ENCODE measurements at regions not wholly inside any gene's neighbourhood (a gene's known extent, or its start where the extent isn't known, plus 50 kb on each side); places are given as distances from the start of the nearest gene placed in this dataset.

GRCh38 chr10:43746906-43747305 is 98.2 kb upstream of the ZNF32 start:
- no peak for DNase-seq (ENCODE audit: low read depth in 3 of 3)

GRCh38 chr10:43739161-43739560 is 90.5 kb upstream of the ZNF32 start:
- no peak for DNase-seq (ENCODE audit: low read depth in 3 of 3)

GRCh38 chr10:43737003-43737402 is 88.3 kb upstream of the ZNF32 start:
- DNase-seq (ENCODE audit: low read depth in 3 of 3), result no peak

GRCh38 chr10:43735907-43736306 is 87.2 kb upstream of the ZNF32 start:
- DNase-seq (ENCODE audit: low read depth in 3 of 3), result no peak

GRCh38 chr10:43734716-43735115 is 86.0 kb upstream of the ZNF32 start:
- DNase-seq (ENCODE audit: low read depth in 3 of 3), result no peak

GRCh38 chr10:43731486-43731885 is 82.8 kb upstream of the ZNF32 start:
- no peak for DNase-seq (ENCODE audit: low read depth in 3 of 3)

GRCh38 chr10:43728425-43728824 is 79.7 kb upstream of the ZNF32 start:
- DNase-seq (ENCODE audit: low read depth in 3 of 3), result no peak

DNA sequence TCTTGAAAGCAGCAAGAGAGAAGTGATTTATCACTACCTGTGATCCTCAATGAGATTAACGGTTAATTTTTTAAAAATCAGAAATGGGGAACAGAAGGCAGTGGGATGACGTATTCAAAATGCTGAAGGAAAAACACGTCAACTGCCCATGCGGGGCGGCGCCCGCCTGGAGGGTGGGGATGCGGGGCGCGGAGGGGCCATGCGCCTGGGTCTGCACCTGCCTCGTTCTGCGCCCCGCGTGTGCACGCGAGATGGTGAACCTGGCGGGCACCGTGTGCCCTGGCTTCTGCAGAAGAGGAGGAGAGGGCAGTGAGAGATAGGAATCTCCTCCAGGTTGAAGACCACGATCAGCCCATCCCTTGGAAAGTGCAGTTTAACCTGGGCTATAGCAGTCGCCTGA is 79.3 kb upstream of the ZNF32 start:
- DNase-seq (ENCODE audit: low read depth in 3 of 3), result no peak

- DNase-seq (ENCODE audit: low read depth in 3 of 3), result no peak
Measured at GRCh38 chr10:43715334-43715733, 66.7 kb upstream of the ZNF32 start.

DNA sequence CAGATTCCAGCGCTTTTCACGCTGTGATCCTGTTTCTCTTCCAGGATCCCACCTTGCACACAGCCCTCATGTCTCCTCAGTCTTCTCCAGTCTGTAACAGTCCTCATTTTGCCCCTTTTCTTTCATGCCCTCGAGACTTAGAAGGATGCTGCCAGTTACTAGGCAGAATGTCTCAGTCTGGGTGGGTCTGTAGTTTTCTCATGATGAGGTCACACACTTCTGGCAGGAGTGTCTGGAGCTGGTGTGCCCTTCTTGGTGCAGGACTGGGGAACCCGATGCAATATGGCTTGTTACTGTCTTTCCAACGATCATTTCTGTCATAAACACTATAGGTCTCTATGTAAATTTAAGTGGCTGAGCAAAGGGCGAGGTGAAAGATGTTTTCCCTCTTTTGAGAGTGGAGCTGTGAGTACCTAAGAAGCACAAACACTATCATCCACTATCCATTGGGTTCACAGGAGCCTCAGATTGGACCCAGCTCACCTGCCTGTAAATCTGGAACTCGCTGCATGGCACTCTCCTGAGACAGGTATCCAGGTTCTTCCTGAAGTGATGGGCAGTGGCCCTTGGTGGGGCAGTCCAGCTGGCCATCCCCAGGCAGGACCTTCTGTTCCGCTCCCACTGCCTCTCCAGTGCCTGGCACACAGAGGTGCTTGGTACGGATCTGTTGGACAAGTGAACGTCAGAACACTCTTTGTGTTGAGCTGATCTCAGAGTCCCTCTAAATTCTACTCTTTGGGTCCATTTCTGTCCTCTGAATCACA is 64.3 kb upstream of the ZNF32 start:
- DNase-seq (ENCODE audit: low read depth in 3 of 3), result no peak

DNA sequence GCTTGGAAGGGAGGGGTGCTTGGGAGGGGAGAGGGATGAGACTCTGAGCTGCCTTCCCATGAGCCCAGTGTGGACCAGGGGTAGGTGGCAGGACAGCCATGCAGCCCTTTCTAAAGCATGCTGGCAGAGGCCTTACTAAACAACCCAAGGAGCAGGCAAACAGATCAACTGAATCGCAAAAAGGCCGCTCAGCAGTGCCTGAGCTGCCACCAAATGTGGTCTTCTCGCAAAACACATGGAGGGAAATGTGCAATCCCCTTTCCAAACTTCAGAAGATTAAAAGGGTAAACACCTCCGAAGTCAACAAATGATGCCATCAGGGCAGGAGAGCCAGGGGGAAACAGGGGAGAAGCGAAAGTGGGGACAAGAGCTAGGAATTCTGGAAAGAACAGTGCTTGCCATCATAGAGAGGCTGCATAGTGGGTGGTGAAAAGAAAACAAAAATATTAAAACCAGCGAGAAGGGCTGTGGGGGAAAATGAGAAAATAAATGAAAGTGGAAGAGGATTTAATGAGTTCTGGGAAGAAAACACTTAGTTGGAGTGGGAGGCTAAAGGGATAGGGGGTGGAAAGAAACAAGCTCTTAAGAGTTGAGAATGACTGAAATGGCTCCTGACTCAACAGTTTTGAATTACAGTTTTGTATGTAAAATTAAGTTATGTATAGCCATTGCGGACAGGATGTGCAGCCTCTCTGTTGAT is 62.2 kb upstream of the ZNF32 start:
- DNase-seq (ENCODE audit: low read depth in 3 of 3), result no peak

- no peak for DNase-seq (ENCODE audit: low read depth in 3 of 3)
Measured at GRCh38 chr10:43708262-43708661, 59.6 kb upstream of the ZNF32 start.

DNA sequence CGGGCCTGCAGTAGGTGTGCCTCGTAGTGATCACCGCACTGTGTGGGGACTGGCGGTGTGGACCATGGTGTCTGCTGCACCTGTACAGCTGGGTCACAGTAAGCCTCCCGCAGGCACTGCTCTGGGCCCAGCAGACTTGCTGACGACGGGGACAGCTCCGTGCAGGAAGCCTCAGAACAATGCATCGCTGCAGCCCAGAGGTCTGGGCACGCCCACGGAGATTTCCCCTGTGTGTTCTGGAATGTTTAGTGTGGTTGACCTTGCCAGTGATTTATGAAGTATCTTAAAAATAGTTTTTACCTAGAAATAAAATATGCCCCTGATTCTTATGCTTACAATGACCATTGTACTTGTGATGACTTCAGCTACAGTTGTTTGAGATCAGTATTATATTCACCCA is 59.1 kb upstream of the ZNF32 start:
- DNase-seq (ENCODE audit: low read depth in 3 of 3), result no peak

DNA sequence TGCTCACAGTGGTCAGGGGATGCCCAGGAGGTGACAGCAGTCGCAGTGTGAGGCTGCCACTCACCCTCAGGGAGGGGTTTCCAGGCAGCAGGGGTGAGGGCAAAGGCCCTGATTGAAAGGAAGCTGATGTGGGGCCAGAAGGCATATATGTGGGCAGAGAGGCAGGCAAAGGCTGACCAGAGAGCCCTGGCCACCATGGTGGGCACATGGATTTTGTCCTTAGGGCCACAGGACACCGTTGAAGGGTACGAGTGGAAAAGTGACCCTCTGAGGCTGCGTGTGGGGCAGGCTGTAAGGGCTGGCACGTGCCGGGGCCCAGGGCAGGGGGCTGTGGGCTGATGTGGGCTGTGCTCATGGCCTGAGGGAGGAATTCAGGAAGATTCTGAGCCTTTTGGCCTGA is 57.5 kb upstream of the ZNF32 start:
- DNase-seq (ENCODE audit: low read depth in 3 of 3), result no peak

DNA sequence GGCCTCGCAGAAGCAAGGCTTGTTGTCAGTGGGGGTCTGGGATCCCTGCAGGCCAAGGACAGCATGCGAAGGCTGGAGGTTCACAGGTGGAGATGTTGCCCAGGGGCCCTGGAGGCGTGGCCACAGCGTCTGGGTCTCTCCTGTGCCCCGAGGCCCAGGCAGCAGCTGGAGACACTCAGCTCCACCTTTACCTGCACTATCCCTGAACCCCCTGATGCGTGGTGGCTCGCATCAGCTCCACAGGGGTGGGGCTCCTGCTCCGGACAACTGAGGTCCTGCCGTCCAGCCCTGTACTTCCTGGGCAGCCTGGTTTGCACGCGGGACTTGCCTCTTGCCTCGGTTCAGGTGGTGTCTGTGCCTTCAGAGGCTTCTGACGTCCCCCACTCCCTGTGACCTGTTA is 54.6 kb upstream of the ZNF32 start:
- DNase-seq (ENCODE audit: low read depth in 3 of 3), result no peak

DNA sequence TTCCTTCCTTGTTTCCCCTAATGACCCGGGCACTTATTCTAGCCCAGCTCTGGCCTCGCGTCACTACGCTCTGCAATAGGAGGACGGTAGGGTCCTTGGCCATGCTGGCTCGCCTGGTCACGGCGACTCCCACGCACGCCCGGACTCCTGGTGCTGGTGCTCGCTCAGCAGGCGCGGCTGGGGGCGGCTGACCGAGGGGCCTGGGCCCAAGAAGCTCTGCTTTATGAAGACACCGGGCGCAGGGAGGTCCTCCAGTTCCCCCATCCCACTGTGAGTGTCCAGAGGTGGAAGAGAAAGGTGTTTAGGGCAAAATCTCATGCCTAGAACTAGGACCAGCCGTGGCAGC is 54.2 kb upstream of the ZNF32 start:
- no peak for DNase-seq (ENCODE audit: low read depth in 3 of 3)

GRCh38 chr10:43702213-43702935 is 53.7 kb upstream of the ZNF32 start:
- DNase-seq (ENCODE audit: low read depth in 3 of 3), result no peak

DNA sequence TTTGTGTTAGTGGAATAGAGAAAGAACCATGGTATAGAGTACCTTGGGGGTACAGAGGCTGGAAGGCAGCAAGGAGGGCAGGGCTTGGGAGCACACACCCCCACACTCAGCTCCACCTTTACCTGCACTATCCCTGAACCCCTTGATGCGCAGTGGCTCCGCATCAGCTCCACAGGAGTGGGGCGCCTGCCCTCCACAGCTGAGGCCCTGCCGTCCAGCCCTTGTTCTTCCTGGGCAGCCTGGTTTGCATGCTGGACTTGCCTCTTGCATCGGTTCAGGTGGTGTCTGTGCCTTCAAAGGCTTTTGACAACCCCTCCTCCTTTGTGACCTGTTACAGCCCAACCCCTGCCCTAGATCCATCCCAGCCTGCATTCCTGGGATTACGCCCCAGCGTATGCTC is 52.6 kb upstream of the ZNF32 start:
- no peak for DNase-seq (ENCODE audit: low read depth in 3 of 3)

DNA sequence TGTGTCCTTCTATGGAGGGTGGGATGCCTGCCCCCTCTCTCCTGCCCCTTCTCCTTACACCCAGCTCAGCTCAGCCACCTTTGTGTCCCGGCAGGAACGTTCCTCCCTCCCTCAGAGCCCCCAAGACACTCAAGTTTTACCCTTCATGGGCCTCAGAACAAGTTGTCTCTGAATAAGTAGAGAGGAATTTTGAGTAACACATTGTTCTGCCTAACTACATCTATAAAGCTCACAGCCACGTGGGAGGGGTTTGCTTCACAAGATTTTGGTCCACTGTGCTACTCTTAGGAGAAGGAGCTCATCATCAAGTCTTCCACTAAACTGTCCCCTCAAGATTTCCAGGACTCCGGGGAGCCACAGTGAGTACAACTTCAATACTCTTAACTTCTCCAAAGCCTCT is 51.6 kb upstream of the ZNF32 start:
- no peak for DNase-seq (ENCODE audit: low read depth in 3 of 3)

- no peak for DNase-seq (ENCODE audit: low read depth in 3 of 3)
Measured at GRCh38 chr10:43699516-43699915, 50.8 kb upstream of the ZNF32 start.

Measured in stimulated activated CD4-positive, alpha-beta T cell treated with anti-CD3 and anti-CD28 coated beads, TNF-alpha, amount 100 ng/mL, for 48 hours (primary cell).